GM12878 (cell line): ENCODE measurements at regions not wholly inside any gene's neighbourhood (a gene's known extent, or its start where the extent isn't known, plus 50 kb on each side); places are given as distances from the start of the nearest gene placed in this dataset.

Source experiments
- ATAC-seq: fragments of 200-7000 bp; cut with Tn5 transposase; 3 replicates; pipeline ENCODE4 v1.9.1; 2020; ENCODE audit warnings: mild to moderate bottlenecking, moderate library complexity
- BruUV-seq: library from RNA; stranded (reverse); fragments of 400-500 nt; replicated peaks from 2 replicates; lab custom pipeline; 2021; lab: Mats Ljungman, UMichigan
- CTCF ChIA-PET: fragments of 300-600 bp; sonication (Branson Sonifier 250); formaldehyde crosslinking; extraction: SDS; loops from one replicate; lab custom pipeline; 2021; ENCODE audit warnings: inconsistent platforms; lab: Yijun Ruan, JAX
- POLR2A ChIA-PET: fragments of 350-600 bp; formaldehyde crosslinking; extraction: SDS; loops from one replicate; lab custom pipeline; 2021; ENCODE audit warnings: inconsistent platforms; lab: Charles Lee
- RAD21 ChIA-PET: fragments of 300-600 bp; sonication (Branson Sonifier 250); formaldehyde crosslinking; loops from one replicate; lab custom pipeline; 2023; ENCODE audit warnings: antibody characterized with exemption; ENCODE audit not compliant: unreplicated experiment; lab: Charles Lee
- SMC1A ChIA-PET: fragments of 300-600 bp; sonication (Branson Sonifier 250); formaldehyde crosslinking; loops from one replicate; lab custom pipeline; 2023; ENCODE audit not compliant: unreplicated experiment, uncharacterized antibody; lab: Charles Lee
- DNase-seq: peaks from one replicate; pipeline ENCODE4 v3.0.0-alpha.2; 2011; ENCODE audit warnings: low read depth, low spot score
- FAIRE-seq: peaks from 3 replicates; lab custom pipeline; 2011; peaks lifted over from hg19 to GRCh38; lab: Jason Lieb, UNC
- H2AFZ ChIP-seq: 2 replicates; pipeline ENCODE4 v1.6.0; 2011; ENCODE audit warnings: low read depth, low read length, control low read depth; ENCODE audit not compliant: control insufficient read depth
- H3K27ac ChIP-seq: 2 replicates; pipeline ENCODE4 v1.5.1; 2011; ENCODE audit warnings: control low read depth; ENCODE audit not compliant: control insufficient read depth, insufficient read depth
- H3K27me3 ChIP-seq, 2 experiments: replicated peaks in 1 of 2; 2 replicates each; pipeline versions ENCODE4 v1.6.0 to v1.6.1; 2011; ENCODE audit warnings: low read length in 1 of 2; ENCODE audit not compliant: control insufficient read depth in 2 of 2, insufficient read depth in 2 of 2
- H3K36me3 ChIP-seq, 2 experiments: 2 replicates each; pipeline ENCODE4 v1.5.1; 2011; ENCODE audit warnings: low read length in 1 of 2; ENCODE audit not compliant: control insufficient read depth in 2 of 2, insufficient read depth in 2 of 2
- H3K4me1 ChIP-seq: 2 replicates; pipeline ENCODE4 v1.6.1; 2011; ENCODE audit warnings: mild to moderate bottlenecking, low read length, moderate library complexity, mixed read lengths; ENCODE audit not compliant: control insufficient read depth, insufficient read depth
- H3K4me2 ChIP-seq: 2 replicates; pipeline ENCODE4 v1.6.0; 2011; ENCODE audit warnings: control low read depth; ENCODE audit not compliant: control insufficient read depth, insufficient read depth
- H3K4me3 ChIP-seq: fragments of 200-600 bp; sonication (generic); 2 replicates; pipeline ENCODE4 v1.5.1; 2016
- H3K79me2 ChIP-seq: 2 replicates; pipeline ENCODE4 v1.6.0; 2011; ENCODE audit warnings: low read length; ENCODE audit not compliant: control insufficient read depth, insufficient read depth
- H3K9ac ChIP-seq: 2 replicates; pipeline ENCODE4 v1.8.0; 2011; ENCODE audit warnings: low read length, control low read depth, mixed read lengths; ENCODE audit not compliant: control insufficient read depth, insufficient read depth
- H3K9me3 ChIP-seq: replicated peaks from 3 replicates; pipeline ENCODE4 v1.5.1; 2011; ENCODE audit warnings: mild to moderate bottlenecking, low read length; ENCODE audit not compliant: control insufficient read depth, insufficient read depth
- H4K20me1 ChIP-seq: 2 replicates; pipeline ENCODE4 v1.6.0; 2011; ENCODE audit not compliant: control insufficient read depth, insufficient read depth
- FOS ChIP-seq: IDR thresholded peaks from 3 replicates; pipeline ENCODE4 v1.6.1; 2011; ENCODE audit warnings: borderline replicate concordance; ENCODE audit not compliant: insufficient read length; ENCODE audit errors: extremely low read depth
- HDAC6 ChIP-seq: fragments of 200-600 bp; sonication (generic); IDR thresholded peaks from one replicate; pipeline ENCODE4 v1.8.0; 2017; ENCODE audit warnings: antibody characterized with exemption; ENCODE audit not compliant: unreplicated experiment
- MEF2A ChIP-seq: IDR thresholded peaks from 2 replicates; pipeline ENCODE4 v1.6.1; 2011; ENCODE audit warnings: low read depth, mild to moderate bottlenecking, low read length, moderate library complexity; ENCODE audit not compliant: insufficient read depth
- NRF1 ChIP-seq: conservative IDR thresholded peaks from 2 replicates; pipeline ENCODE4 v1.6.1; 2011; ENCODE audit warnings: mild to moderate bottlenecking, low read depth, low read length, improper control_type of control experiment
- POLR2AphosphoS5 ChIP-seq: IDR thresholded peaks from 2 replicates; pipeline ENCODE4 v1.6.1; 2011; ENCODE audit warnings: mild to moderate bottlenecking, low read length, inconsistent platforms
- RELA ChIP-seq: fragments of 450-650 bp; IDR thresholded peaks from 2 replicates; pipeline ENCODE4 v1.8.0; 2014; ENCODE audit warnings: borderline replicate concordance; ENCODE audit not compliant: partially characterized antibody
- SIX5 ChIP-seq: IDR thresholded peaks from 2 replicates; pipeline ENCODE4 v1.6.1; 2011; ENCODE audit warnings: mild to moderate bottlenecking, low read depth, low read length, moderate library complexity; ENCODE audit not compliant: severe bottlenecking
- WGBS: methylation state at CpG from one replicate; pipeline ENCODE4 v1.1.6; 2016; ENCODE audit warnings: low lambda C conversion rate; ENCODE audit not compliant: insufficient replicate concordance, insufficient coverage; ENCODE audit errors: missing lambda C conversion rate; 5-methylcytosine and 5-hydroxymethylcytosine counted together
- in situ Hi-C: fragments of 300-500 bp; cut with MboI; formaldehyde crosslinking; loops from 9 replicates; pipeline ENCODE4 v1.14.3; 2018; ENCODE audit warnings: mixed read lengths
- intact Hi-C: fragments of 100-400 bp; cut with micrococcal nuclease; formaldehyde crosslinking; loops from one replicate; pipeline ENCODE4 v1.14.2; 2022; ENCODE audit not compliant: unreplicated experiment
- TF ChIP-seq, protein P1 (sequence below): fragments of 450-650 bp; IDR thresholded peaks from 2 replicates; pipeline ENCODE4 v1.6.1; 2016; ENCODE audit warnings: mild to moderate bottlenecking, moderate library complexity, borderline replicate concordance
- TF ChIP-seq, protein P2 (sequence below): IDR thresholded peaks from 2 replicates; pipeline ENCODE4 v1.6.1; 2012; ENCODE audit warnings: low read depth, low read length, improper control_type of control experiment
- TF ChIP-seq, protein P3 (sequence below): IDR thresholded peaks from 2 replicates; pipeline ENCODE4 v1.6.1; 2012; ENCODE audit warnings: mild to moderate bottlenecking, low read depth, low read length

DNA sequence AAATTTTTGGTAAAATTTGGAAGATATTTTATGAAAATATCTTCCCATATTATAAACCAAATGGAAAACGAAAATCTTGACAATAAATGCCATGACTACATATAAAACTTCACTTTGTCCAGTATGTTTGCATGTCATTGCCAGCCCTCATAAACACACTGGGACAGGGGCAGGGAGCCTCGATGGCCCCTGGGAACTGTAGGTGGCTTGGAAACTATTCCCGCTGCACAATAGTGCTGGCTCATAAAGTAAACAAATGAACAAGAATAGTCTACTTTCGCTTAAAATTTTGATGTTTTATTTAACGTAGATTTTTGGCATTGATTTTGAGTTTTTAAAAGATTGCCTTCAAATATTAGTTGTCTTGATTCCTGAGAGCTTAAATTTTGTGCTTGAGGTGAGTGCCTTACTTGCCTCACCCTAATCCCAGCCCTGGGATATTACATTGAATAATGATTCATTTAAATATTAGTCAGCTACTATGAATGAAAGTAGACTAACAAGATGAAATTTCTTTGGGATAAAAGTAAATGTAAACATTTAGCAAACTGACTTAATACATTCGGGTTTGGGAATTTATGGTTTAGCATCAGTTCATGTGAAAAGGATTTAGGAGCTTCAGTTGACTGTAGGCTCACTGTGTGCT, 74.0 kb upstream of the PKP2 start (continued):
- TF ChIP-seq, protein P1, sequence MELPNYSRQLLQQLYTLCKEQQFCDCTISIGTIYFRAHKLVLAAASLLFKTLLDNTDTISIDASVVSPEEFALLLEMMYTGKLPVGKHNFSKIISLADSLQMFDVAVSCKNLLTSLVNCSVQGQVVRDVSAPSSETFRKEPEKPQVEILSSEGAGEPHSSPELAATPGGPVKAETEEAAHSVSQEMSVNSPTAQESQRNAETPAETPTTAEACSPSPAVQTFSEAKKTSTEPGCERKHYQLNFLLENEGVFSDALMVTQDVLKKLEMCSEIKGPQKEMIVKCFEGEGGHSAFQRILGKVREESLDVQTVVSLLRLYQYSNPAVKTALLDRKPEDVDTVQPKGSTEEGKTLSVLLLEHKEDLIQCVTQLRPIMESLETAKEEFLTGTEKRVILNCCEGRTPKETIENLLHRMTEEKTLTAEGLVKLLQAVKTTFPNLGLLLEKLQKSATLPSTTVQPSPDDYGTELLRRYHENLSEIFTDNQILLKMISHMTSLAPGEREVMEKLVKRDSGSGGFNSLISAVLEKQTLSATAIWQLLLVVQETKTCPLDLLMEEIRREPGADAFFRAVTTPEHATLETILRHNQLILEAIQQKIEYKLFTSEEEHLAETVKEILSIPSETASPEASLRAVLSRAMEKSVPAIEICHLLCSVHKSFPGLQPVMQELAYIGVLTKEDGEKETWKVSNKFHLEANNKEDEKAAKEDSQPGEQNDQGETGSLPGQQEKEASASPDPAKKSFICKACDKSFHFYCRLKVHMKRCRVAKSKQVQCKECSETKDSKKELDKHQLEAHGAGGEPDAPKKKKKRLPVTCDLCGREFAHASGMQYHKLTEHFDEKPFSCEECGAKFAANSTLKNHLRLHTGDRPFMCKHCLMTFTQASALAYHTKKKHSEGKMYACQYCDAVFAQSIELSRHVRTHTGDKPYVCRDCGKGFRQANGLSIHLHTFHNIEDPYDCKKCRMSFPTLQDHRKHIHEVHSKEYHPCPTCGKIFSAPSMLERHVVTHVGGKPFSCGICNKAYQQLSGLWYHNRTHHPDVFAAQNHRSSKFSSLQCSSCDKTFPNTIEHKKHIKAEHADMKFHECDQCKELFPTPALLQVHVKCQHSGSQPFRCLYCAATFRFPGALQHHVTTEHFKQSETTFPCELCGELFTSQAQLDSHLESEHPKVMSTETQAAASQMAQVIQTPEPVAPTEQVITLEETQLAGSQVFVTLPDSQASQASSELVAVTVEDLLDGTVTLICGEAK, result no peak
- no peak for TF ChIP-seq SIX5
- TF ChIP-seq, all 136 proteins: peak for 0

DNA sequence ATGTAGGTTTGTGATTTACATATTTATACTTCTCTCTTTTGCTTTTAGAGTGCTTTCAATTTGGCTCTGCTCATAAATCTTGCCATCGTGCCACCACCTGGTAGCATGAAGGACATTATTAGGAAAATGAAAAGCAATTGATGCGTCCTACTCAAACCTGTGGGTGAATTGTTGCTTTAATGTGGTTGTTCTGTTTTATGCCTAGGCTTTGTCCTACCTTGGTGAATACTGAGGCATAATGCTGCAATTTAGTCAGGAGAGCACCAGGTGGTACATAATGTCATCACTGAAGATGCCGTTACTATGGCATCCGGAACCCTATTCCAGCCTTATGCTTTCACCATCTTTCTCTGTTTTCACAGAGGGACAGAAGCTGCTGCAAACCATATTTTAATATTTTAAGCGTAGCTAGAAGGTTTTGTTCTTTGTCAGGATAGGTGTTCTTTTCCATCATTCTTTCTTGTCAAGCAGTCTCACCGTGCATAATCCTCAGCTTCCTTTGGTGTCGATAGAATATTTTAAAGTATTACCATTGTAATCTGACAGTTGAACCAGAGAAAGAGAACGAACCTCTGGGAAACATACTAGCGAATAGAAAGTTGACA, 68.5 kb upstream of the PKP2 start:
- SMC1A ChIA-PET, result no interaction called here
- Histone ChIP-seq H3K4me2 (no peak overlapping the region), H3K27me3 (no peaks in the 10 kb centered on the region), H3K9ac (no peak overlapping the region), H2AFZ (no peak overlapping the region), H3K4me1 (no peaks in the 10 kb centered on the region), H3K9me3 (no peaks in the 10 kb centered on the region), H3K27ac (no peak overlapping the region), H3K36me3 (no peaks in the 10 kb centered on the region), H3K79me2 (no peaks in the 10 kb centered on the region), H4K20me1 (no peaks in the 10 kb centered on the region), H3K4me3 (no peak overlapping the region)
- TF ChIP-seq MEF2A (no peak), POLR2AphosphoS5 (no peak), NRF1 (no peak), FOS (no peak), HDAC6 (no peak), RELA (no peak)
- TF ChIP-seq, protein P2, sequence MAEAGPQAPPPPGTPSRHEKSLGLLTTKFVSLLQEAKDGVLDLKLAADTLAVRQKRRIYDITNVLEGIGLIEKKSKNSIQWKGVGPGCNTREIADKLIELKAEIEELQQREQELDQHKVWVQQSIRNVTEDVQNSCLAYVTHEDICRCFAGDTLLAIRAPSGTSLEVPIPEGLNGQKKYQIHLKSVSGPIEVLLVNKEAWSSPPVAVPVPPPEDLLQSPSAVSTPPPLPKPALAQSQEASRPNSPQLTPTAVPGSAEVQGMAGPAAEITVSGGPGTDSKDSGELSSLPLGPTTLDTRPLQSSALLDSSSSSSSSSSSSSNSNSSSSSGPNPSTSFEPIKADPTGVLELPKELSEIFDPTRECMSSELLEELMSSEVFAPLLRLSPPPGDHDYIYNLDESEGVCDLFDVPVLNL, result no peak
- TF ChIP-seq, protein P3, sequence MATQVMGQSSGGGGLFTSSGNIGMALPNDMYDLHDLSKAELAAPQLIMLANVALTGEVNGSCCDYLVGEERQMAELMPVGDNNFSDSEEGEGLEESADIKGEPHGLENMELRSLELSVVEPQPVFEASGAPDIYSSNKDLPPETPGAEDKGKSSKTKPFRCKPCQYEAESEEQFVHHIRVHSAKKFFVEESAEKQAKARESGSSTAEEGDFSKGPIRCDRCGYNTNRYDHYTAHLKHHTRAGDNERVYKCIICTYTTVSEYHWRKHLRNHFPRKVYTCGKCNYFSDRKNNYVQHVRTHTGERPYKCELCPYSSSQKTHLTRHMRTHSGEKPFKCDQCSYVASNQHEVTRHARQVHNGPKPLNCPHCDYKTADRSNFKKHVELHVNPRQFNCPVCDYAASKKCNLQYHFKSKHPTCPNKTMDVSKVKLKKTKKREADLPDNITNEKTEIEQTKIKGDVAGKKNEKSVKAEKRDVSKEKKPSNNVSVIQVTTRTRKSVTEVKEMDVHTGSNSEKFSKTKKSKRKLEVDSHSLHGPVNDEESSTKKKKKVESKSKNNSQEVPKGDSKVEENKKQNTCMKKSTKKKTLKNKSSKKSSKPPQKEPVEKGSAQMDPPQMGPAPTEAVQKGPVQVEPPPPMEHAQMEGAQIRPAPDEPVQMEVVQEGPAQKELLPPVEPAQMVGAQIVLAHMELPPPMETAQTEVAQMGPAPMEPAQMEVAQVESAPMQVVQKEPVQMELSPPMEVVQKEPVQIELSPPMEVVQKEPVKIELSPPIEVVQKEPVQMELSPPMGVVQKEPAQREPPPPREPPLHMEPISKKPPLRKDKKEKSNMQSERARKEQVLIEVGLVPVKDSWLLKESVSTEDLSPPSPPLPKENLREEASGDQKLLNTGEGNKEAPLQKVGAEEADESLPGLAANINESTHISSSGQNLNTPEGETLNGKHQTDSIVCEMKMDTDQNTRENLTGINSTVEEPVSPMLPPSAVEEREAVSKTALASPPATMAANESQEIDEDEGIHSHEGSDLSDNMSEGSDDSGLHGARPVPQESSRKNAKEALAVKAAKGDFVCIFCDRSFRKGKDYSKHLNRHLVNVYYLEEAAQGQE, result no peak
- DNase-seq (no peak), ATAC-seq (no peak), FAIRE-seq (no peak)
- RAD21 ChIA-PET, result no interaction called here
- POLR2A ChIA-PET, result no interaction called here
- CTCF ChIA-PET, result no interaction called here
- 42% methylated on average over 9 of the region's 9 CpGs for WGBS
- intact Hi-C loops (no loop called here), in situ Hi-C loops (no loop called here)
- no TSS peak for BruUV-seq
